ENCODE measurements at regions not wholly inside any gene's neighbourhood (a gene's known extent, or its start where the extent isn't known, plus 50 kb on each side); places are given as distances from the start of the nearest gene placed in this dataset.
"Not testable (repeated sequence)": the region's sequence is repeated elsewhere in the genome, so short reads cannot be mapped to it uniquely, and the experiment has no call there.

DNA sequence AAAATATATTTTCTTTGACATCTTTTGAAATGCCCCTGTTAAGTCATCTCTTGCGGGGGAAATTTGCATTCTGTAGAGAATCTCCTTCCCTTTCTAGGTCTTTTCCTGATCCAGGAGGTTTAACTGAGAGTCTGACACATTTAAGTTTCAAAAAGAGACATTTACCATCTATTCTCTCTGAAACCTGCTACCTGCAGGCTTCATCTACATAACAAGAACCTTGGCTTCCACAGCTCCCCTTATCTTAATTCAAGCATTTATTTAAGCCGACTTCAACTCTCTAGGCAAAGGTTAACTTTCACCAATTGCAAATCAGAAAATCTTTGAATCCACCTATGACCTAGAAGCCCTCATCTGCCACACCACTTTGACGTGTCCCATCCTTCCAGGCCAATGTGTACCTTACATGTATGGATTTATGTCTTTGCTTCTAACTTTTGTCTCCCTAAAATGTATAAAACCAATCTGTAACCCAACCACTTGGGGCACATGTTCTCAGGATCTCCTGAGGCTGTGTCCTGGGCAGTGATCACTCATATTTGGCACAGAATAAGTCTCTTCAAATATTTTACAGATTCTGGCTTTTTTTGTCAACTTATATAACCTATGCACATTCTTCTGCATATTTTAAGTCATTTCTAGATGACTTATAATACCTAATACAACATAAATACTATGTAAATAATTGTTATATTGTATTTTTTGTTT, 666.7 kb downstream of the UTRN start:
- TF ChIP-seq, protein P1, sequence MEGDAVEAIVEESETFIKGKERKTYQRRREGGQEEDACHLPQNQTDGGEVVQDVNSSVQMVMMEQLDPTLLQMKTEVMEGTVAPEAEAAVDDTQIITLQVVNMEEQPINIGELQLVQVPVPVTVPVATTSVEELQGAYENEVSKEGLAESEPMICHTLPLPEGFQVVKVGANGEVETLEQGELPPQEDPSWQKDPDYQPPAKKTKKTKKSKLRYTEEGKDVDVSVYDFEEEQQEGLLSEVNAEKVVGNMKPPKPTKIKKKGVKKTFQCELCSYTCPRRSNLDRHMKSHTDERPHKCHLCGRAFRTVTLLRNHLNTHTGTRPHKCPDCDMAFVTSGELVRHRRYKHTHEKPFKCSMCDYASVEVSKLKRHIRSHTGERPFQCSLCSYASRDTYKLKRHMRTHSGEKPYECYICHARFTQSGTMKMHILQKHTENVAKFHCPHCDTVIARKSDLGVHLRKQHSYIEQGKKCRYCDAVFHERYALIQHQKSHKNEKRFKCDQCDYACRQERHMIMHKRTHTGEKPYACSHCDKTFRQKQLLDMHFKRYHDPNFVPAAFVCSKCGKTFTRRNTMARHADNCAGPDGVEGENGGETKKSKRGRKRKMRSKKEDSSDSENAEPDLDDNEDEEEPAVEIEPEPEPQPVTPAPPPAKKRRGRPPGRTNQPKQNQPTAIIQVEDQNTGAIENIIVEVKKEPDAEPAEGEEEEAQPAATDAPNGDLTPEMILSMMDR (IDR thresholded peaks at IDR 0.05; ENCODE audit: borderline replicate concordance, insufficient read depth, low read depth, low read length): no peak
- no peak overlapping the region for H3K4me3 ChIP-seq (ENCODE audit: low read depth, low read length)

DNA sequence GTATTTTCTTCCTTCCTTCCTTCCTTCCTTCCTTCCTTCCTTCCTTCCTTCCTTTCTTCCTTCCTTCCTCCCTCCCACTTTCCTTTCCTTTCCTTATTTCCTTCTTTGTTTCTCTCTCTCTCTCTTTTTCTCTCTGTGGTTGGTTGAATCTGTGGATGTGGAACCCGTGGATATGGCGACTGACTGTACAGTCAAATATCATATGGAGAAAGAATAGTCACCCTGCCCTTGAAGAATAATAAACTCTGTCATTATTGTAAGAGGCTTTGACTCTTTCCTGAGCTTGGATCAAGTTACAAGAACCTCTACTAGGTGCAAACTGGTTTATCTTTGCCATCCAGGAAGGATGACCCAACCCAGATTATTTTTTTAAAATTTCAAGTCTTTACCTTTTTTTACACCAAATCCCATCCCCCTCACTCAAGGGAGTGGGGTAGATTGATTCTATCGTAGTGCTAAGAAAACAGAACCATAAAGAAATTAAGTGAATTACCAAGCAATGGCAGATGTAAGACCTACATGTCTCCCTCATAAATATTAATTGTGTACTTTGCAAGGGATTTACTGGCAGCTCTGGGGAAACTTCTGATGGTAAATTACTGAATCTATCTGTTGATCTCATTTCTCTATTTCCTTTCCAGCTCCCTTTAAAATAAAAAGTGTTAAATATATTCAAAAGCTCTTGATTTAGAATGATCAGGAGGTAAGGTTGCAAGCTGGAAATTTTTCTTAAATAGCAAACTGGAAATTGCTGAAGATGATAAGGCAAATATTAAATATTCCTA, 667.5 kb downstream of the UTRN start:
- TF ChIP-seq, protein P1 (IDR thresholded peaks at IDR 0.05; ENCODE audit: borderline replicate concordance, insufficient read depth, low read depth, low read length): no peak
- no peak overlapping the region for H3K4me3 ChIP-seq (ENCODE audit: low read depth, low read length)

DNA sequence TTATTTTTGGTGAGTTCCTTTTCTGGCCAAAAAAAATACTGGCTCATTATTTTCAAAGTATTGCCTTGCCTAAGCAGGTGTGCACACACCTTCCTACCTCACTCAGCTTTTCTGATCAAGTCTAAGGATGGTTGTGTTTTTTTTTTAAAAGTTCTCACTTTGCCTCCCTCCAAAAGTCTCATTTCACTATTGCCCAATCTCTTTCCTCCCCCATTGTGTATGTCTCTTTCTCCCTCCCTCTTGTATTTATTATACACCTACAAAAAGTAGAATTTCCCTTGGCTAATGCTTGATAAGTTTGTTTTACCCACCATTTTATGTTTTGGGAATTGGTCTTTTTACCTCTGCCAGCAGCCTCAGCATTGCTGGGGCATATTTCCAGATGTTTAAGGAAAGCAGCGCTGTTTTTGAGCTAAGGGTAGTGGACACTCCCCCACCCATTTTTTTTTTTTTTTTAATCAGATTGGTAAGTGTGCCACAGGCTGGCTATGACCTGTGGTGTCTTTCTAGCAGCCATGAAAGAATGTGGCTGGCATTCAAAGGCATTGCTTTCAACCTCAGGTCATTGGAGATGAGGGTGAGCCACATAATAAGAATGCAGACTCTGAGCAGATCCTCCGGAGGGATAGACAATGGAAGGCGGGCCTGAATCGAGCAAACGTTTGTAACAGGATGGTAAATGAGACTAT, 668.6 kb downstream of the UTRN start:
- no peak overlapping the region for H3K4me3 ChIP-seq (ENCODE audit: low read depth, low read length)
- TF ChIP-seq, protein P1 (IDR thresholded peaks at IDR 0.05; ENCODE audit: borderline replicate concordance, insufficient read depth, low read depth, low read length): no peak

DNA sequence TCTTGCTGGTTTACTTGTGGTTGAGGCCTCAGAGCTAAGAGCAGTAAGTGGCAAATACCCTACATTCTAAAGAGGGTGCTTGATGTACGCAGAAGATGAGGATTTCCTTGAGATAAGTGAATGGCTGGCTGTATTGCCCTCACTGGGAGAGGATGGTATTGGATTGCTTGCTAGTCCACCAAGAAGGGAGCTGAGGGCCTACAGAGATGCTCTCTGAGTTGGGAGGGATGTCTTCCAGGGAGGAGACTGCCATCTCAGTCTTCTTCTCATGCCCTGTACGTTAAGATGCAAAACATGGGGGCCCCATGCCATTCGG, 669.1 kb downstream of the UTRN start:
- no peak overlapping the region for H3K4me3 ChIP-seq (ENCODE audit: low read depth, low read length)
- TF ChIP-seq, protein P1 (IDR thresholded peaks at IDR 0.05; ENCODE audit: borderline replicate concordance, insufficient read depth, low read depth, low read length): no peak

DNA sequence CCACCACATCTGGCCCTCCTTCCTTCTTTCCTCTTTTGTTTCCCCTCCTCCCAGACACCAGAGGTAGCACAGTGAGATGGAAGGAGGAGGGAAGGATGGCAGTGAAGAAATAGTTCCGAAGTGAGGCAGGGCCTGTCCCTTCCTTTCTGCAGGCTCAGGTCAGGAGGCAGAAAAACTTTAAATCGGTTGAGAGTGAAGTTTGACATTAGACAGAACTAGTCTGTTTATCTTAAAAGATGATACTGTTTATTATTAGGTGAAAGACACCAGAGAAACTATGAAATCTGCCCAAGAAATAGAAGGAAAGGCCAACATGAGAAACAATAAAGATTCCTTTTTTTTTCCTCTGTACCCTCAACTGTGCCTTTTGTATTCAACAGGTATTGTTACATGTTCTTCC, 670.3 kb downstream of the UTRN start:
- no peak overlapping the region for H3K4me3 ChIP-seq (ENCODE audit: low read depth, low read length)
- TF ChIP-seq, protein P1 (IDR thresholded peaks at IDR 0.05; ENCODE audit: borderline replicate concordance, insufficient read depth, low read depth, low read length): no peak

DNA sequence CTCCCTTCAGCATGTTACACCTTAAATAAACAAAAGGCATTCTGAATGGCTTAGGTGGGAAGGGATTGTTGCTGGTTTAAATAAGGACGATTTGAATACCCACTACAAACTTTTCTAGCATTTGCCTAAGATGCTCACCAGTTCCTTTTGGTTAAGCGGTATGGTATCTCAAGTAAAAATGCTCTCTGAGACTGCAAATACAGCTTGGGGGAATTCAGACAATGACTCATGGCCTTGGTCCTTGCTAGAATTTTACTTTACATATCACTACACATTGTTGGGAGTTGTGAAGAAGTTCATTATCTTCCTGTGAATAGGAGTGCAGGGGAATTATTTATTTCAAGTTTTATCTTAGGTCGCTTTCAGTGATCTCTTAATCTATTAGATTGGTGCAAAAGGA, 670.7 kb downstream of the UTRN start:
- no peak overlapping the region for H3K4me3 ChIP-seq (ENCODE audit: low read depth, low read length)
- TF ChIP-seq, protein P1 (IDR thresholded peaks at IDR 0.05; ENCODE audit: borderline replicate concordance, insufficient read depth, low read depth, low read length): no peak

DNA sequence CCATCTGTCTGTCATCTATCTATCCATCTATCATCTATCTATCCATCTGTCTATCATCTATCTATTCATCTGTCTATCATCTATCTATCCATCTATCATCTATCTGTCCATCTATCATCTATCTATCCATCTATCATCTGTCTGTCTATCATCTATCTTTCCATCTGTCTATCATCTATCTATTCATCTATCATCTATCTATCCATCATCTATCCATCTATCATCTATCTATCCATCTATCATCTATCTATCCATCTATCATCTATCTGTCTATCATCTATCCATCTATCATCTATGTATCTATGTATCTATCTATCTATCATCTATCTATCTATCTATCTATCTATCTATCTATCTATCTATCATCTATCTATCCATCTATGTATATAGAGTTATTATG, 671.6 kb downstream of the UTRN start:
- H3K4me3 ChIP-seq (ENCODE audit: low read depth, low read length): not testable (repeated sequence)
